Tibial nerve (tissue), 4 donors: ENCODE measurements at regions not wholly inside any gene's neighbourhood (a gene's known extent, or its start where the extent isn't known, plus 50 kb on each side); places are given as distances from the start of the nearest gene placed in this dataset.

Experiments
- CTCF ChIP-seq, 5 experiments: fragments of 200-600 bp in 3 of 5; fragments of 450-650 bp in 2 of 5; sonication (generic) in 3 of 5; IDR thresholded peaks; one replicate each; pipeline ENCODE4 v1.5.1; 2016 to 2019; ENCODE audit warnings: antibody characterized with exemption in 5 of 5, mild to moderate bottlenecking in 3 of 5, moderate library complexity in 2 of 5
- EP300 ChIP-seq, 2 donors: sonication (generic); formaldehyde crosslinking; IDR thresholded peaks; one replicate each; pipeline ENCODE4 v1.6.1; 2017; ENCODE audit warnings: antibody characterized with exemption in 2 of 2, mild to moderate bottlenecking in 1 of 2
- POLR2A ChIP-seq, 2 donors: fragments of 450-650 bp; IDR thresholded peaks; one replicate each; pipeline ENCODE4 v1.6.1; 2017; ENCODE audit warnings: antibody characterized with exemption in 2 of 2, mild to moderate bottlenecking in 2 of 2, moderate library complexity in 2 of 2

- TF ChIP-seq CTCF (IDR thresholded peaks at IDR 0.05) (no peak), POLR2A (IDR thresholded peaks at IDR 0.05) (no peak), EP300 (IDR thresholded peaks at IDR 0.05) (no peak)
These were observed 1085.5 kb downstream of the SORCS1 start for GRCh38 chr10:106078895-106079576.
